SU-DHL-6 (cell line): ENCODE measurements at regions not wholly inside any gene's neighbourhood (a gene's known extent, or its start where the extent isn't known, plus 50 kb on each side); places are given as distances from the start of the nearest gene placed in this dataset.

ENCODE experiments used
- CTCF ChIP-seq: fragments of 200-600 bp; sonication (generic); IDR thresholded peaks from one replicate; pipeline ENCODE4 v1.5.1; 2017; ENCODE audit warnings: antibody characterized with exemption, mild to moderate bottlenecking, low read length, moderate library complexity; ENCODE audit not compliant: insufficient read depth, poor library complexity, severe bottlenecking
- EZH2phosphoT487 ChIP-seq: fragments of 200-600 bp; sonication (generic), shearing (Covaris generic); conservative IDR thresholded peaks from 2 replicates; pipeline ENCODE4 v1.6.1; 2018; ENCODE audit warnings: mild to moderate bottlenecking, antibody characterized with exemption, low read length, moderate library complexity, mixed read lengths

DNA sequence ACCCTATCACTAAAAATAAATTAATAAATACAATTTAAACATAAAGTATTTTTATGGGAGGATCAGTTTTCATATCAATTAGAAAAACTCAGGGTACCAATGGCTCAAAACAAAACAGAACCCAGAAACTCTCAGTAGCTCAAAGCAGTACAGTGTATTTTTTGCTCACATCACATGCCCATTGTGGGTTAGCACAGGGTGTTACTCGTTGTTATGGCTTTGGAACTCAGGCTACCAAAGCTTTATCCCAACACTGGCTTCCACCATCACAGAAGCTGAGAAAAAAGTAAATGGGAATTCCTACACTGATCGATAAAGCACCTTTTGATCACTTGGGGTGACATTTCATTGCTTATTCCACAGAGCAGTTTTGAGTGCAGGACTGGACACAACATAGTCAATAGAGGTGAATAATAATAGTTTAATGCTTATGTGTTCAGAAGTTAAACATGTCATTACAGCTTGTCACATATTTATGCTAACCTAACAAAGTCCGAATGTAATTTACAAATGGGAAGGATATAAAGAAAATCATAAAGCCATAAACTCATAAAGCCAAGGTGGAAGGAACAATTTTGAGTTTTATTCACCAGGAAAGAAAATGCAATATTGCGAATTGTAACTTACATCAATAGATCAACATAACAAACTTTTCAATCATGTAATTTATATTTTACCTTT, 484.5 kb upstream of the TMPRSS15 start:
- TF ChIP-seq EZH2phosphoT487 (no peak), CTCF (no peak)
